NCI-H446 treated with DMSO at 0.1 percent for 48 hours (cell line): ENCODE measurements at regions not wholly inside any gene's neighbourhood (a gene's known extent, or its start where the extent isn't known, plus 50 kb on each side); places are given as distances from the start of the nearest gene placed in this dataset.
"Not testable (repeated sequence)": the region's sequence is repeated elsewhere in the genome, so short reads cannot be mapped to it uniquely, and the experiment has no call there.

Source experiments
- DNase-seq: peaks from one replicate; lab custom pipeline; 2025; lab: John Stamatoyannopoulos, UW

DNA sequence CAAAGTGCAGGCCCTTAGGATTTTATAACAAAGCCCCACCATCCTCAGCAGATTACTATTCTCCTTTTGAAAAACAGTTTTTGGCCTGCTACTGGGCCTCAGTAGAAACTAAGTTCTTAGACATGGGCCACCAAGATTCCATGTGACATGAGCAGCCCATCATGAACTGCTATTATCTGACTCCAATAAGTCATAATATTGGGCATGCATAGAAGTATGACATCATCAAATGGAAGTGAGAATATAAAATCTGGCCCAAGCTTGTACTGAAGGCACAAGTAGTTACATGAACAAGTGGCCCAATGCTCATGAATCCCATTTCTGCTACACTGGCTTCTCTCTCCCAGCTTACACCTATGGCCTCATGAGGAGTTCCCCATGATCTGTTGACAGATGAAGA is 404.8 kb downstream of the EPHA5 start:
- no peak for DNase-seq

DNA sequence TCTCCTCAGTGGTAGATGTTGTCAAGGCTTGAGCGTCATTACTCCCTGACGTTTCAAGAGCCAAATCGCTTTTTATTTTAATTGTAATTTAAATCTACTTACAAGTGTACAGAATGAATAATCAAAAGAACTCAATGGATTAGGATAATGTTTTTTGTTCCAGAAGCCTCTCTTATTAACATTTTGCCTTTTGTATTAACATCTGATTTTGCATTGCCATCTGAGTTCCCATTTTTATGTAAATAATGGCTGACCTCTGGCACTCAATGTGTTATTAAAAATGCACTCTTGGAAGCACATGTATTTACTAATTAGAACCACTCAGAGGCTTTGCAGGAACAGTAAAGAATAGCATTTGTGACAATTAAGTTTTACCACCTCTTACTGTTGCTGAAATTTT is 411.0 kb downstream of the EPHA5 start:
- no peak for DNase-seq

DNA sequence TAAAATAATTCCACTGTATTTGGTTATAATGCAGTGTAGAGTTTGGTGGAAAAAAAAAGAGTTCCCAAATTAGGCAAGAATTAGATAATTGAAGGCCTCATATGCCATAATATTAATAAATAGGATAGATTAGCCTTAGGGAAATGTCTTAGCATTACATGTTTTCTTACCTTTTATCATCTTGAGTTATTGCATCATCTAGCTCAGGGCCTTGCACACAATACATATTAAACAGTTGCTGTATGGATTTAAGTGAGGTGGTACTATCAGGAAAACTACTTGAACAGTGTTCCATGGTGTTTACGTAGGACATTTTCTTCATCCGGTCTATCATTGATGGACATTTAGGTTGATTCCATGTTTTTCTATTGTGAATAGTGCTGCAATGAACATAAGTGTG is 419.4 kb downstream of the EPHA5 start:
- no peak for DNase-seq

DNA sequence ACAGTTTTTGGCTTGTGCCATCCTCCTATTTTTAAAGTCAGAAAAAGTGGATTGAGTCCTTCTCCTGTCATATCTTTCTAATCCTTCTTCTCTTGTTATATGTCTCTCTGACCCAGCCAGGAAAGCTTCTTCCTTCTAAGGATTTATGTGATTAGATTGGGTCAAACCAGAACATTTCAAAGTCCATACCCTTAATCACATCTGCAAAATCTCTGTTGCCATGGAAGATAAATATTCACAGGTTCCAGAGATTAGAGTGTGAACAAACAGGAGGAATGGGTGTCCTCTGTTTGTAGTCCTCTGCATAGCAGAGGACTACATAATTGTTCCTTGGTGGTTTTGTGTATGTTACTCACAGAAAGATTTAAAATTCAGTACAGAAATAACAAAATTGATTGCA is 421.2 kb downstream of the EPHA5 start:
- DNase-seq: no peak

DNA sequence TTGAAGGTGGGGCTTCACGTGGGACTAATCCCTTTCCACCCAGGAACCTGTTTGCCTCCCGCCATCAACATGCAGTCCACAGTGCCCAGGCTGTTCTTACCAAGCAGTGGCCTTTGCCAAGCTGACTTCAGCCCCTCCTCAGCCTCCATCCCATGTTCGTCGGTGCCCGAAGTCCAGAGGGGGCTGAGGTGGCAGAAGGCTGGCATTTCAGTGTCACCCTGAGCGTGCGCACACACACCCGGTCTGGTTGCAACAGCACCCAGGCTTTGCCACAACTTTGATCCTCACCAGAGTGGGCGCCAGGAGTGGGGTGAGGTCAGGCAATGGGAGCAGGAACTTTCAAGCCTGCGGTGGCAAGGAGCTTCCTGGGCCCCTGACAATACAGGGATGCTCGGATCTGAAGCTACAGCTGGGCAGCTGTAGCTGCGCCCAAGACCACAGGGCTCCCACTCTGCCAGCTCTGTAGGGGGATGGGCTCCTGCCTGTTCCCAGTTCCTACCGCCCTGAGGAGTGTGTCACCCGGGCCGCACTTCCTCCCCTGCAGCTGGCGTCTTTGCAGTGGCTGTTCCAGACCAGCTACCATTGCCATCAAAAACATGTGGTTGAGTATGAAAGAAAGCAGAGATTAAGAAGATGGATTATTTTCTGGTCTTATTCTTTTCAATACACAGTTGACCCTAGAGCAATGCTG is 428.0 kb downstream of the EPHA5 start:
- DNase-seq: no peak

DNA sequence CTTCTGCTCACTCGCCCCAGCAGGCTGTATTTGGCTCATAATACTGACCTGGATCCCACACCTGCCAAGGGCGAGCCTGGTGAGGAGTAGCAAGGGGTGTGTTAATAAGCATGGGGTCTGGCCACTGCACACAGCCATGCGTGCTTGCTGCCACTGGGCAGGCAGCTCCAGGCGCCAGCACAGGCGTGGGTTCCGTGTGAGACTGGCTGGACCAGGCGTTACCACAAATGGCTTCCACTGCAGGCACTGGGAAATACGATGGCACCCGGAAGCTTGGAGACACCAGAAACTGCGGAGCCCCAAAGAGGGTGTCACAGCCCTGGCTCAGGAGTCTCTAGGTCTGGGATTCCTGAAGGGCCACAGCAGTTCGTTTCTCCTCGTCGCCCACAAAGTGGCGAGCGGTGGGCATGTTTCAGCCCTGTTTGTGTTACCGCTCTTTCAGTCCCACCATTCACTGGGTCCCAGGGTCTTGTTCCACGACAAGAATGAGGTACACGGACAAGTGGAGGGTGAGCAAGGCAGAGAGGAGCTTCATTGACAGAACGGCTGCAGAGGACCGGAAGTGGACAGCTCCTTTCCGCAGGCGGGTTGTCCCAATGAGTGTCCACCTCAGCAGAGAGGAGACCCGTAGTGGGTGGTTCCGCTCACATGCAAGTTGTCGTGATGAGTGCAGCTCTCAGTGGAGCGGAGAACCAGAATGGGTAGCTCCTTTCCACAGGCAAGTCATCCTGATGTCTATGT is 428.9 kb downstream of the EPHA5 start:
- DNase-seq: no peak

DNA sequence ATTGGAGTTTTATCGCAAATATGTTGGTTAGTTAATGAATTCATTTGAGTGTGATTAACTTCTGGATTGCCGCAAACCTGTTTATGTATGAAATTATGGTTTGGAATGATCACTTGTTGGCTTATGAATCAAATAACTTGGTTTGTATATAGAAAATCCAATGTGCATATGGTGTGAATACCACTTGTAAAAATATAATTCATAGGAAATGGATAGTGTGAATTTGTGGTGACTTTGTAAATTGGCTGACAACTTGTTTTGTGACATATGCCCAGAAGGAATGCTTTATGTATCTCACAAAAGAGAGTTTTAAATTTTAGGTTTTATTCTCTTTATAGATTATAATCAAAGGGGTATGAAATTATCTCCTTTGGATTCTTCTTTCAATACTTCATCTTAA is 436.2 kb downstream of the EPHA5 start:
- no peak for DNase-seq

DNA sequence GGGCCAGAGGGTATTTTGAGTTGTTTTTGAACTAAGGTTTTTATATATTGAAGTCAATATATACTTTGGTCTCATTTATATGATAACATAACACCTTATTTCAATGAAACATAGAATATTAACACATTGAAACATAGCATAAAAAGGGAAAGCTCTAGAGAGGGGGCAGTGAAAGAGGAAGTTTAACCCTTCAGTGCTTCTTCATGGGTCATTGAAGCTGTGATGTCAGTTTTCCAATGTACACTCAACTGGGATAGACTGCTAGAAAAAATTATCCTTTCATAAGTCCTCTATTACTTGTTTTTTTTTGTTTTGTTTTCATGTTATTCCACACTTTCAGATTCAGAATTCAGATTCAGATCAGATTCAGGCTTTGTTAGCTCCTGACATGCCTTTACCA is 442.7 kb downstream of the EPHA5 start:
- DNase-seq: no peak

DNA sequence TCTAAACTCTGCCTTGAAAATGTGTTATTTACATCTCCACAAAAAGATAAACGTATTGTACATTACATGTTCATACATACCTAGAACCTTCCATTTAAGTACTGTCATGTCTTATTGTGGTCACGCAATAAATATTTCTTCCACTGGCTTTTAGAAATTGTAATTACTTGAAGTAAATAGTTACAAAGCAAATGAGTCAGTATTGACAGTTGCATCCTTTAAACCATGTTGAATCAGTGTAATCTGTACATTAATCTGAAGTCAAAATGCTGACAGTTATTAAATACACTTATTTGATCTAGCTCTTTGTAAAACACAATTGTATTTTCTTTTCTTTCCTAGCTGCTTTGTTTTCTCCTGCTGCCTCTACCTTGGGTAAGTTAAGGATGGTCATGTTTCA is 446.7 kb downstream of the EPHA5 start:
- no peak for DNase-seq

DNA sequence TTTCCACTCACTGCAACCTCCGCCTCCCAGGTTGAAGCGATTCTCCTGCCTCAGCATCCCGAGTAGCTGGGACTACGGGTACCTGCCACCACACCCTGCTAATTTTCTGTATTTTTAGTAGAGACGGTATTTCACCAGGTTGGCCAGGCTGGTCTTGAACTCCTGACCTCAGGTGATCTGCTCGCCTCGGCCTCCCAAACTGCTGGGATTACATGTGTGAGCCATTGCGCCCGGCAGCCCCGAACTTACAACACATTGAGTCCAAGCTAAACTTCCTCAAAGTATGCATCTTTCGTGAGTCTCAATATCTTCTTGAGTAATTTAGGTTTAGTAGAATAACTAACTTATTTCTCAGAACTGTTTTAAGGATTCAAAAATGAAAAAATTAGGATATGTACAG is 447.2 kb downstream of the EPHA5 start:
- DNase-seq: not testable (repeated sequence)

DNA sequence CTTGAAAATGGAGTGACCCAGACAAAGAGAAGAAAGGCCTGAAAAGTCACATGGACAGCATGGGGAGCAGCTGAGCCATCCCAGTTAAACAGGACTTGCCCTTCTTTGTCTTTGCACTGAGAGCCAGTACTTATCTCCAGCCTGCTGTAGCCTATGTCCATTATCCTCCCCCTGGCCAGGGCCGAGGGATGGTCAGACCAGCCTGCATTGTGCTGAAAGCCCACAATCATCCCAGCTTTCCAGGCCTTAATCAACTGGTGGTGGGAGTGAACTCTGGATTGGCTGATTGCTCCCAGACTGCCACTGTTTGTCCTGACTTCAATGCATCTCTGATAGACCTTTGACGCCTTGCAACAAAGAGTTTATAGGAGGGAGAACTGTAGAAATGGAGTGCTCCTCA is 453.1 kb downstream of the EPHA5 start:
- DNase-seq: no peak

DNA sequence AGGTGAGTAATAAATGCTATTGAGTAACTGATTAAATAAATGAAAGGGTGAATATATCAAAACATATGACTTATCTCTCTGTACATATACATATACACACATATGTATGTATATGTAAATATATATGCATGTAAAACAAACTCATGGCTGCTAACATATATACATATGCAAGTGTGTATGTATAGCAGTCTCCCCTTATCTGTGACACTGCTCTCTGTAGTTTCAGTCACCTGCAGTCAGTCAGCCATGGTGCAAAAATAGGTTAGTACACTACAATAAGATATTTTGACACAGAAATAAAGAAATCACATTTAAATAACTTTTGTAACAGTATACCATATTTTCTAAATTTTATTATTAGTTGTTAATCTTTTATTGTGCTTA is 467.4 kb downstream of the EPHA5 start:
- DNase-seq: no peak

DNA sequence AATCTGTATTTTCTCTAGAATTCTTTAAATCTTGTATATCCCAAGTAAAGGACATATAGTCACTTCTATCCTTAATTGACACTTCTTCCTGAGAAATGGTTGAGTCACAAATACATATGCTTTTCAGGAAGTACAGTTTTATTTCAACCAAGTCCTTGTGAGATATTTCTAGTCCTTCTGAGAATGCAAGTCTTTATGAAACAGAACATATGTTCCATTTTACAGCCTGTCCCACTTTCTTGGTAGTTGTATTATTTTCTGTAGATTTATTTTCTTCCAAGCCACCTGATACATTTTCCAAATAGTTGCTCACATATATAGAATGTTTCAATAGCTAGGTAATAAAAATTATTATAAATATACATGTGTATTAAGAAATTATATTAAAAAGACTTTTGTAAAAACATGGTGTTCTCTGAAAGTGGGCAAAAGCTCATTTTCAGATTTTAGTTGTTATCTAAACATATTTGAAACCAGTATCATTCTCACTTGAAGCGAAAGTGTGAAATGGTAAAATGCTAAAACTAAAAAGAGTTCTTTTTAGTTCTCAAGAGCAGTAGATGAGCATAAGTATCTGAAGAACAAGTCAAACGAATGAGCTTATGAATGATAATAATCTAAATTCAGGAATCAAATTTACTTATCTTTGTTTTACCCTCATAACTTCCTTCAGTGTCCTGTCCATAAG is 468.0 kb downstream of the EPHA5 start:
- no peak for DNase-seq

DNA sequence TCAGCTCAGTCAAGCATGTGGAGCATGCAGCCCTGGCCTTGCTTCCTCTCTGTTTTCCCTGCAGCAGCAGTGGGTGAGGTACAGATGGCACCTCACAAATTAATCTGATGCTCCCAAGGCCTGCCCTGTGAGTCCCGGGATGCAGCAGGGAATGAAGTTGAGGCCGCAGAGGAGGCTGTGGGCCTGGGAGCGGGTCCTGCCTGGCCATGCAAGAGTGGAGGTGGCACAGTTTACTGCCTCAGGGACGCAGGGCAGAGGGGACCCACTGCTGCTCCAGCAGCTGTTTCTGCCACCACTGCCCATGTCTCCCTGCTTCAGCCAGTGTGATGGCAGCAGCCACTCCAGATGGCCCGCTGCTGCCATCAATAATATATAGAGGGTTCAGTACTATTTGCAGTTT is 474.6 kb downstream of the EPHA5 start:
- DNase-seq: no peak

DNA sequence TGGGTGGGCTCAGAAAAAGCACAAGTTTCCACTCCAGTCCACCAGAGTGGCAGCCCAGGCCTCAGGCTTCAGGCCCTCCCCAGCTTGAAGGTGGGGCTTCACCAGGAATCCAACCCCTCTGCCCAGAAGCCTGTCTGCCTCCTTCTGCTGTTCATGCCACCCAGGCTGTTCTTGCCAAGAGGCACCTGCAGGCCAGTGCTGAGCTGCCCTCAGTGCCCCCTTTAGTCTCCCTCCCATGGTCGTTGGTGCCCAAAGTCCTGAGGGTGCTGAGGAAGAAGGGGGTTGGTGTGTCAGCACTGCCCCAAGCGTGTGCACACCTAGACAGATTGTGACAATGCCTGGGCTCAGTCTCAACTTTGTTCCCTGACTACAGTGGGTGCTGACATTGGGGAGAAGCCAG is 475.3 kb downstream of the EPHA5 start:
- no peak for DNase-seq

DNA sequence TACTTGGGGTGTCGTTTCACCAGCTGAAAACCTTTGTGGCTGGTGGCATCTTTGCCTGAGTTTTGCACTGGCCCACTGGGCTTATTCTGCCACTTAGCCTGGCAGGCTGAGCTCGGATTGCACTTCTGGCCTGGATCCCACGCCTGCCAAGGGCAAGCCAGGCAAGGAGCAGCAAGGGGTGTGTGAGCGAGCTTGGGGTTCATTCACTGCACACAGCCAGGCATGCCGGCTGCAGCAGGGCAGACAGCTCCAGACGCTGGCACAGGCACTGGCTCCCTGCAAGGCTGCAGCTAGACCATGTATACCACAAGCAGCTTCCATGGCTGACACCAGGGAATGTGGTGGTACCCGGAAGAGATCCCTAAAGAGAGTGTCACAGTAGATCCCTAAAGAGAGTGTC is 476.3 kb downstream of the EPHA5 start:
- no peak for DNase-seq

DNA sequence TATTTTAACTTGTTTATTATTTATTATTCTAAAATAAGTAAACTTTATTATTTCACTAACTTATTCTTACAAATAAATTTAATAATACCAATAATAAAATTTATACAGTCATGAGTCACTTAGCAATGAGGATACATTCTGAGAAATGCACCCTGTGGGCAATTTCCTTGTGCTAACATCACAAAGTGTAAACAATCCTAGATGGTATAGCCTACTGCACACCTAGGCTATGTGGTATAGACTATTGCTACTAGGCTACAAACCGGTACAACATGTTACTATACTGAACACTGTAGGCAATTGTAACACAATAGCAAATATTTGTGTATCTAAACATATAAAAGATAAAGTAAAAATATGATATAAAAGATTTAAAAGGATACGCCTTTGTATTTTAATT is 479.5 kb downstream of the EPHA5 start:
- DNase-seq: no peak

DNA sequence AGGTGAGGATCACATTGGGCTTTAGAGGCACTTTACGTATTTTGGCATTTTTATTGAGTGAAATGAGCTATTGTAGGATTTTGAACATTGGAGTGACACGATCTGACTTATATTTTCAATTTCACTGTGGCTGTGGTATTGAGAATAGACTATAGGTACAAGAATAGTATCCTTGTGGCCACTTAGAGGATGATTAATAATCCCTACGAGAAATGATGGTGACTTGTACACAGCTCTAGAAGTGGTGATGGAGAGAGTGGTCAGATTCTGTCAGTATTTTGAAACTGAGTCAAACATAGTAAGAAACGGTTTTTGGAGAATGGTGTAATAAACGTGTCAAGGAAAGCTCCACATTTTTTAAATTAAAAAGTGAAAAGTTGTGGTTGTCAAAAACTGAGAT is 494.7 kb downstream of the EPHA5 start:
- no peak for DNase-seq

DNA sequence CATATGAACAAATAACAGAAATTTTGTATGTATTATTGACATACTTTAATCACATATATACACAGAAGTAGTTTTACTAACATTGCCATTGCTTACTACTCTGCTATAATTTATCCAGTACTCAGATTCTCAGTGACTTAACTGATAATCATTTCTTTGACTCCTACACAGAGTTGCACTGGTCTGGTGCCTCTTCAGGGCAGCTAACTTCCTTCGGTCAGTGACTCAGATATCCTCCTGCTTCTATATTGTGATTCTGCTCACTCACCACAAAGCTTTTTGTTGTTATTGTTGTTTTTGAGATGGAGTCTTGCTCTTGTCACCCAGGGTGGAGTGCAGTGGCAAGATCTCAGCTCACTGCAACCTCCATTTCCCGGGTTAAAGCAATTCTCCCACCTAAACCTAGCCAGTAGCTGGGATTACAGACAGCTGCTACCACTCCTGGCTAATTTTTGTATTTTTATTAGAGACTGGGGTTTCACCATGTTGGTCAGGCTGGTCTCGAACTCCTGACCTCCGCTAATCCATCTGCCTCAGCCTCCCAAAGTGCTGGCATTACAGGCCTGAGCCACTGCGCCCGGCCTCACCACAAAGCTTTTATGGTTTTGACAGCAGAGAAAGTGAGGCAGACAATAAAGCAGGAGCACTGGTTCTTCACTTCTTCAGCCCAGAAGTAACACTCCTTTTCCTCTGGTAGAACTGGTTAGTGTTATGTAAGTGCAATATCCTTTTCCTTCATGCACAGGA is 499.3 kb downstream of the EPHA5 start:
- DNase-seq: no peak

DNA sequence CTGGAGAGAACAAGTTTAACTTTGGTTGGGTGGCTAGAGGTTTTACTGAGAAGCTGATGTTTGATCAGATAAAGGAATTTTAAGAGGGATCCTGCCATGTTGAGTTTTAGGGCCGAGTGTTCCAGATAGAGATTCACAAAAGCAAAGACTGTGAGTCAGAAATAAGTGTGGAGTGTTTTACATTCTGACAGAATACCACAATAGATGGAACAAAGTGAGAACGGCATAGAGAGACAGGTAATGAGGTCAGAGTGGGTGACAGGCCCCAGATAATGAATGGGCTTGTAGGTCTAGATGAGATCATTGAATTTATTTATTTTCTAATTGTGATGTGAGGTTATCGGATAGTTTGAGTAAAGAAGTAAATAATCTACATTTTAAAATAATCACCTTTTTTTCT is 502.6 kb downstream of the EPHA5 start:
- no peak for DNase-seq

DNA sequence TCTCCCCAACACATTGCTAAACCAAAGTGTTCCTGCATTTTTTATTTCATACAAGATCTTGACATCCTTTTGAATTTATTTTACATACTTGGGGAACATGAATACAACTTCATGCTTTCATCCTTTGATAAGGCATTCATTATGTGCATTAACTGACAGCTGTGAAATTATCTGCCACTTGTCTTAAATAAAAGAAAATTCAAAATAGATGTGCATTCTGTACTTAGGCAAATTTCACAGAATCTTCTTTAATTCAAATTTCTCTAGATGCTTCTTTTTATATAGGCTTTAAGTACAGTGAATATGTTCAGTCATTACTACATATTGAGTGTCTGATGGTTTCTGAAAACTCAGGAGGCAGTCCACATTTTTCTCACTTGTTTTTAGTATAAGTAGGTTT is 518.1 kb downstream of the EPHA5 start:
- DNase-seq: no peak

DNA sequence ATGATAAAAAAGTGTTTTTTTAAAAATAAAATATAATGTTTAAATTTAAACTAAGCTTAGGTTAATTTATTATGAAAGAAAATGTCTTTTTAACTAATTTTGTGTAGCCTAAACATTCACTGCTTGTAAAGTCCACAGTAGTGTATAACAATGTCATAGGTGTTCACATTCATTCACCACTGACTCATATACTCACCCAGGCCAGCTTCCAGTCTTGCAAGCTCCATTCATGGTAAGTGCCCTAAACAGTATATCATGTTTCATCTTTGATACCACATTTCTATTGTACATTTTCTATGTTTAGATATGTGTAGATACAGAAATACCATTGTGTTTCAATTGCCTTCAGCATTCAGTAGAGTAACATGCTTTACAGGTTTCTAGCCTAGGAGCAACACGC is 530.3 kb downstream of the EPHA5 start:
- no peak for DNase-seq

DNA sequence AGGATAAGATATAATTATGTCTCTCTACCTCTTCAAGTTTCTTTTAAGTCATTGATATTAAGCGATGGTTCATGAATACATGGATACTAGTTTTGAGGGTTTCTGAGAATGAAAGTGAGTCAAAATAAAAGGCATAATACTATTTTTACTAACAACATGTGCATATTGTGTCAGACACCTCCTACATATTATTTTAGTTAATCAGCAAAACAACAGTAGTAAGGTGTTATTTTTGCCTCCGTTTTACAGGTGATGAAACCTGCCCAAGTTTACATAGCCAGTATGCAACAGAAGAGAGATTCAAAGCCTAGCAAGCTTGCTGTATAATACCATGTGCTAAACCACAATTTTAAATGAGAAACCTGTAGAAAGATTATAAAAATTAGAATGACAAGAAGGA is 544.1 kb downstream of the EPHA5 start:
- no peak for DNase-seq
